ENCODE measurements at regions not wholly inside any gene's neighbourhood (a gene's known extent, or its start where the extent isn't known, plus 50 kb on each side); places are given as distances from the start of the nearest gene placed in this dataset.
"Not testable (repeated sequence)": the region's sequence is repeated elsewhere in the genome, so short reads cannot be mapped to it uniquely, and the experiment has no call there.

DNA sequence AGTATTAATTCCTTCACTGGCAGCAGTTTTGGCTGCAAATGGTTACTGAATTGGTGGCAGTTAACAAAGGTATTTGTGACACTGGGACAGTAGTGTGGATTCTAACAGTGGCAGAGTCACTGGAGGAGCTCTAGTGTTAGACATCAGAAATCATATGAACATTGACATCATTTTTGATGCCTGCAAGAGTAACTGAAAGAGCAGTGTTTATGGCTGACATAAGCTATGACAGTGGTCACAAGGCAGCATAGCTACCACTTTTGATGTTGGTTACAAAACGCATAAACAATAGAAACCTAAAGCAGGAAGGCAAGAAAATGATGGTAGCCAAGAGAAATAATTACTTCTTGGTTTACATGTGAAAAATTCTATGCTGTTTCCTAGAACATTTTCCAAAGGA lies 326.7 kb upstream of the MAN1A1 start:
- Histone ChIP-seq H3K27ac (no peak overlapping the region), H3K4me3 (no peak overlapping the region)
- TF ChIP-seq, protein P1, sequence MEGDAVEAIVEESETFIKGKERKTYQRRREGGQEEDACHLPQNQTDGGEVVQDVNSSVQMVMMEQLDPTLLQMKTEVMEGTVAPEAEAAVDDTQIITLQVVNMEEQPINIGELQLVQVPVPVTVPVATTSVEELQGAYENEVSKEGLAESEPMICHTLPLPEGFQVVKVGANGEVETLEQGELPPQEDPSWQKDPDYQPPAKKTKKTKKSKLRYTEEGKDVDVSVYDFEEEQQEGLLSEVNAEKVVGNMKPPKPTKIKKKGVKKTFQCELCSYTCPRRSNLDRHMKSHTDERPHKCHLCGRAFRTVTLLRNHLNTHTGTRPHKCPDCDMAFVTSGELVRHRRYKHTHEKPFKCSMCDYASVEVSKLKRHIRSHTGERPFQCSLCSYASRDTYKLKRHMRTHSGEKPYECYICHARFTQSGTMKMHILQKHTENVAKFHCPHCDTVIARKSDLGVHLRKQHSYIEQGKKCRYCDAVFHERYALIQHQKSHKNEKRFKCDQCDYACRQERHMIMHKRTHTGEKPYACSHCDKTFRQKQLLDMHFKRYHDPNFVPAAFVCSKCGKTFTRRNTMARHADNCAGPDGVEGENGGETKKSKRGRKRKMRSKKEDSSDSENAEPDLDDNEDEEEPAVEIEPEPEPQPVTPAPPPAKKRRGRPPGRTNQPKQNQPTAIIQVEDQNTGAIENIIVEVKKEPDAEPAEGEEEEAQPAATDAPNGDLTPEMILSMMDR (IDR thresholded peaks at IDR 0.05): no peak
- no peak for DNase-seq (ENCODE audit: low spot score)

DNA sequence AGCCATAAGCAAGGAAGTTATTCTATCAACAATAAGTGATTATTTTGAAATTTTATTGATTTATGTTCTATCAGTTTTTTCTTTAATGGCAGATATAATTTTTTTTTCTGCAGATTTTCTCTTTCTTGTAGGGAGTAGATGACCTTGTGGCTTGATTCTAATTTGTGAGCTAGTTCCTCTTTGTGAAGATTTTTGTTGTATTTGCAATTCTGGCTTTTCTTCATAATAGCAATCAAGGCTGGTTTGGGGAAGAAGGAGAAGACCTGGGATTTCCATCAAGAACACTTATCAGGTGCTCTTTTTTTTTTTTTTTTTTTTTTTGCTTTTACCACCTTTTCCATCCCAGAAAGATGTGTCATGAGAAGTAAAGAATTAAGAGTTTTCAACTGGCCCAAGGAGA lies 324.2 kb upstream of the MAN1A1 start:
- H3K4me3 ChIP-seq: no peak overlapping the region
- no peak overlapping the region for H3K27ac ChIP-seq
- DNase-seq (ENCODE audit: low spot score): no peak
- TF ChIP-seq, protein P1 (IDR thresholded peaks at IDR 0.05): no peak

DNA sequence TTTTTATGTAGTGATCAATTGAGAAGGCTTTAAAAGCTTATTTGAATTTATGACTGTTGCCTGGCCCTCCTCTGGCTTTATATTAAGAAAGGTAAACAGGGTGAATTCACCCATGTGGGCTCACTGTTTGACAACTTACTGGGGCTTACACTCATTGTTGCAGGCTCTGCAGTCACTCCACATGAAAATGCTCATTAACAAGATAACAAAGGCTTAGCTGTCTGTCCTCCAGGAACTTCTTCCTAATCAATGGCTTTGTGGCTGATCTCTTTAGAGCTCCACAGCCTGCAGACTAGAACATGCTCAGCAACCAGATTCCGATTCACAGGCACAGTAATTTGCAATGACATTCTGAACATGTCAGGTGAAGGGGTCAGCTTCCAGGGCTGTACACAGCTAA lies 323.2 kb upstream of the MAN1A1 start:
- TF ChIP-seq, protein P1 (IDR thresholded peaks at IDR 0.05): no peak
- Histone ChIP-seq H3K4me3 (no peak overlapping the region), H3K27ac (no peak overlapping the region)
- DNase-seq (ENCODE audit: low spot score): no peak

DNA sequence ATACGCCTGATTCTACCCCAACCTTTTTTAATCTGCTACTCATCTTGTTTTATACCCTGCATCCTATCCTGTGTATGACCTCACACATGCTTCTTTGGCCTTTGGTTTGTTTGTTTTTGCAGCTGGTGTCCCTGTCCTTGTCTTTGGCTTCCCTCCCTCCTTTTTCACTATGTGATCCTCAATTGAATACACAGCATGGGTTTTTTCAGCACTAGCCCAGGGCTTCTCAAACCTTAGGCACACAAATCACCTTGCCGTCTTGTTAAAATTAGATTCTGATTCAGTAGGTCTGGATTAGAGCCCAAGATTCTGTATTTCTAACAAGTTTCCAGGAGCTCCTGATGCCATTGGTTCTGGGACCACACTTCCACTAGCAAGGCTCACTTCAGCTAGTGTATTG lies 321.5 kb upstream of the MAN1A1 start:
- Histone ChIP-seq H3K27ac (no peak overlapping the region), H3K4me3 (no peak overlapping the region)
- no peak for DNase-seq (ENCODE audit: low spot score)
- TF ChIP-seq, protein P1 (IDR thresholded peaks at IDR 0.05): no peak

DNA sequence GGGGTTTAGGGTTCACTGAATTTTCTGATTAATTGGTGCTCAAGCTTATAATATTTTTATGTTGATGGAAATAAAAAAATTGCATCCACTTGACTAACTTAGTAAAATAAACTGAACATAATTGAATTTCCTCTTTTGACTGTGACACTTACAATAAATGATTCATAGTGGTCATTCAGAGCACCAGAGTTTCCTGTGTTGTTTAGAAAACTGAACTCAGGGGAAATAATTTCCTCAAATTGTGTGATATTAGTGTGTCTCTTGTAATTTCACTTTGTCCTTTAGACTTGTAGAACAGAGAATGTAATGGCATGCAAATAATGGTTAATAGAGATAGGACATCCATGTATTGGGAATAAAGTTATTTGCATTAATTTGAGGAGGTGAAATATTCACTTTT lies 319.7 kb upstream of the MAN1A1 start:
- DNase-seq (ENCODE audit: low spot score): no peak
- TF ChIP-seq, protein P1 (IDR thresholded peaks at IDR 0.05): no peak

DNA sequence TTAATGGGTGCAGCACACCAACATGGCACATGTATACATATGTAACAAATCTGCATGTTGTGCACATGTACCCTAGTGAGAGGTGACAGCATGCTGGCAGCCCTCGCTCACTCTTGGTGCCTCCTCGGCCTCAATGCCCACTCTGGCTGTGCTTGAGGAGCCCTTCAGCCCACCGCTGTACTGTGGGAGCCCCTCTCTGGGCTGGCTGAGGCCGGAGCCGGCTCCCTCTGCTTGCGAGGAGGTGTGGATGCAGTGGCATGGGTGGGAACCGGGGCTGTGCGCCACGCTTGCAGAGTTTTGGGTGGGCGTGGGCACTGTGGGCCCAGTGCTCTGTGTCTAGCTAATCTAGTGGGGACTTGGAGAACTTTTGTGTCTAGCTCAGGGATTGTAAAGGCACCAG lies 315.9 kb upstream of the MAN1A1 start:
- H3K4me3 ChIP-seq; DNase-seq (ENCODE audit: low spot score); H3K27ac ChIP-seq: not testable (repeated sequence)

More for the DNA sequence above, 319.7 kb upstream of the MAN1A1 start:
- Histone ChIP-seq H3K27ac (no peak overlapping the region), H3K4me3 (no peak overlapping the region)

DNA sequence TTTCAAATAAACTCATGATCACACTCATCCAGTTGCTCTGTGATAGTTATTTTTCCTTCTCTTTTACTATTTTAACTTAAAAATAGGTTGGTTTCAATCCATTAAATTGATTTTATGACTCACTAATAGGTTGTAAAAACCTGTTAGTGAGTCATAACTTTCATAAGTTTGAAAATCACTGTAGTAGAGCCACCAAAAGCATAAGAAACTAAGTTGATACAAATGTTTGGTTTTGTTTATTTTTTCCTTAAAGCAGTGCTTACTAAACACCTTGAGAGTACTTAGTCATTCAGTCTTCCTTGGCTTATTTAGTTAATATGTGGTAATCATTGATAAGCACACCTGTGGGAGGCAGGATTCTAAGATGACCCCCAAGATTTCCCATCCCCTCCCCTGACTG lies 312.1 kb upstream of the MAN1A1 start:
- no peak for DNase-seq (ENCODE audit: low spot score)
- TF ChIP-seq, protein P1 (IDR thresholded peaks at IDR 0.05): no peak
- Histone ChIP-seq H3K4me3 (no peak overlapping the region), H3K27ac (no peak overlapping the region)

DNA sequence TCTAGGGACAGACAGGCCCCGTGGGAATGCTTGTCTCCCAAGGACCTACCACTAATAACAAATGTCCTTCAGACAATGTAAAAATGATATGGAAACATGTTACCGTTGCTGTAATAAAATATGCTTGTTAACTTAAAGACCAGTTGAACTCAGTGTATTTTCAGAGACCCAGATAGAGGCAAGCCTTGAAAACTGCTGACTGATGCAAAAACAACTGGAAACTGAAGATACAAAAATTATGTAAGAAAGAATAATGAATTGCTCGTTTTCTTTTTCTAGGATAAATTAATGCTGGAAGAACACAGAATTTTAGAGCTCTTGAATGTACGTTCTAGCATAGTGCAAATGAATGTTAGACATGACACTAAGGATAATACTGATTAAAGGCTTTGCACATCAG lies 311.5 kb upstream of the MAN1A1 start:
- TF ChIP-seq, protein P1 (IDR thresholded peaks at IDR 0.05): no peak
- no peak overlapping the region for H3K27ac ChIP-seq
- DNase-seq (ENCODE audit: low spot score): no peak
- no peak overlapping the region for H3K4me3 ChIP-seq
